Neutrophil (primary cell): ENCODE measurements at regions not wholly inside any gene's neighbourhood (a gene's known extent, or its start where the extent isn't known, plus 50 kb on each side); places are given as distances from the start of the nearest gene placed in this dataset.
"Not testable (repeated sequence)": the region's sequence is repeated elsewhere in the genome, so short reads cannot be mapped to it uniquely, and the experiment has no call there.

Source experiments
- H3K27ac ChIP-seq: fragments of 200-600 bp; sonication (generic); 2 replicates; pipeline ENCODE4 v1.5.1; 2016; ENCODE audit warnings: mild to moderate bottlenecking, moderate library complexity
- H3K27me3 ChIP-seq: fragments of 200-600 bp; sonication (generic); 2 replicates; pipeline ENCODE4 v1.6.0; 2016; ENCODE audit warnings: mild to moderate bottlenecking
- H3K36me3 ChIP-seq: fragments of 200-600 bp; sonication (generic); 2 replicates; pipeline ENCODE4 v1.5.1; 2017
- H3K4me1 ChIP-seq, 2 experiments: fragments of 200-600 bp in 1 of 2; sonication (generic) in 1 of 2; 1 replicate in 1 of 2; 2 replicates in 1 of 2; pipeline versions ENCODE4 v1.5.1 to v1.6.1; 2013 to 2016; ENCODE audit warnings: low read depth in 1 of 2, low read length in 1 of 2, mild to moderate bottlenecking in 1 of 2, moderate library complexity in 1 of 2; ENCODE audit not compliant: control insufficient read depth in 1 of 2, insufficient read depth in 1 of 2
- H3K4me3 ChIP-seq, 2 experiments: fragments of 200-600 bp in 1 of 2; sonication (generic) in 1 of 2; 1 replicate in 1 of 2; 2 replicates in 1 of 2; pipeline ENCODE4 v1.5.1; 2013 to 2016; ENCODE audit warnings: low read depth in 1 of 2, low read length in 1 of 2, mild to moderate bottlenecking in 1 of 2, moderate library complexity in 1 of 2
- H3K9me3 ChIP-seq: fragments of 200-600 bp; sonication (generic); 2 replicates; pipeline ENCODE4 v1.5.1; 2016
- TF ChIP-seq, protein P1 (sequence below): fragments of 200-600 bp; sonication (generic); IDR thresholded peaks from 2 replicates; pipeline ENCODE4 v1.5.1; 2016; ENCODE audit warnings: antibody characterized with exemption

- Histone ChIP-seq H3K36me3 (no peaks in the 10 kb centered on the region), H3K4me3 (peak overlapping the region in 1 of 2 experiments; percentile 23), H3K27me3 (no peaks in the 10 kb centered on the region), H3K27ac (peak overlapping the region; percentile 81), H3K4me1 (peaks cover 42 to 53% of the 10 kb centered on the region in 2 experiments), H3K9me3 (no peaks in the 10 kb centered on the region)
- TF ChIP-seq, protein P1, sequence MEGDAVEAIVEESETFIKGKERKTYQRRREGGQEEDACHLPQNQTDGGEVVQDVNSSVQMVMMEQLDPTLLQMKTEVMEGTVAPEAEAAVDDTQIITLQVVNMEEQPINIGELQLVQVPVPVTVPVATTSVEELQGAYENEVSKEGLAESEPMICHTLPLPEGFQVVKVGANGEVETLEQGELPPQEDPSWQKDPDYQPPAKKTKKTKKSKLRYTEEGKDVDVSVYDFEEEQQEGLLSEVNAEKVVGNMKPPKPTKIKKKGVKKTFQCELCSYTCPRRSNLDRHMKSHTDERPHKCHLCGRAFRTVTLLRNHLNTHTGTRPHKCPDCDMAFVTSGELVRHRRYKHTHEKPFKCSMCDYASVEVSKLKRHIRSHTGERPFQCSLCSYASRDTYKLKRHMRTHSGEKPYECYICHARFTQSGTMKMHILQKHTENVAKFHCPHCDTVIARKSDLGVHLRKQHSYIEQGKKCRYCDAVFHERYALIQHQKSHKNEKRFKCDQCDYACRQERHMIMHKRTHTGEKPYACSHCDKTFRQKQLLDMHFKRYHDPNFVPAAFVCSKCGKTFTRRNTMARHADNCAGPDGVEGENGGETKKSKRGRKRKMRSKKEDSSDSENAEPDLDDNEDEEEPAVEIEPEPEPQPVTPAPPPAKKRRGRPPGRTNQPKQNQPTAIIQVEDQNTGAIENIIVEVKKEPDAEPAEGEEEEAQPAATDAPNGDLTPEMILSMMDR = no peak
Observed at GRCh38 chr6:149246691-149247384, 70.7 kb upstream of the TAB2 start.

DNA sequence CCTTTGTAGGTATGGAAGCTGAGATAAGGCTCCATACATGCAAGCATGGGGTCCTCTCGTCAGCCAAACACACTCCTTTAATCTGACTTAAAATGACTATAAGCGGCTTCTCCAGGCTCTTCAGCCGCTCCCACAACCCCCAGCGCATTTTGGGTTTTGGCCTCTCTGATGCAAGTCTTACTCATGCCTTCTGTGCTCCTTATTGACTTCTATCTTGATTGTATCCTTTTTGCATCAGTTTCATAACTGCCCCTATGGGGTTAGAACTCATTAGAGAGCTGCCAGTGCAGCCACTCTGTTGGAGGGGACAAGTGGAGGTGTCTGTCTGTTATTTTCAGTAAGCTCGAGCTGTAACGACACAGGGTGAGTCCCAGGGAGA, 70.1 kb upstream of the TAB2 start:
- Histone ChIP-seq H3K36me3 (no peaks in the 10 kb centered on the region), H3K9me3 (no peaks in the 10 kb centered on the region), H3K27me3 (no peaks in the 10 kb centered on the region), H3K4me3 (no peak overlapping the region), H3K4me1 (peaks cover 42 to 53% of the 10 kb centered on the region in 2 experiments), H3K27ac (peak overlapping the region; percentile 81)
- TF ChIP-seq, protein P1 = no peak

DNA sequence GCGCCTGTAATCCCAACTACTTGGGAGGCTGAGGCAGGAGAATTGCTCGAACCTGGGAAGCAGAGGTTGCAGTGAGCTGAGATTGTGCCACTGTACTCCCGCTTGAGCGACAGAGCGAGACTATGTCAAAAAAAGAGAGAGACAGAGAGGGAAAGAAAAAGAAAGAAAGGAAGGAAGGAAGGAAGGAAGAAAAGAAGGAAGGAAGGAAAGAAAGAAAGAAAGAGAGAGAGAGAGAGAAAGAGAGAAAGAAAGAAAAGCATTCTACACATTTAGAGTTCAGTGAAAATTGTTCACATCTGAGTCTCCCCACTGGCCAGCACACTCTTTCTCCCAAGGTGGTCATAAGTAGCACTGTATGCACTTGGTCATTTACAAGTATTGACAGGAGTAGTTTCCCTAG, 69.2 kb upstream of the TAB2 start:
- not testable (repeated sequence) for H3K27me3 ChIP-seq, H3K4me3 ChIP-seq
- peak overlapping the region; percentile 81 for H3K27ac ChIP-seq

DNA sequence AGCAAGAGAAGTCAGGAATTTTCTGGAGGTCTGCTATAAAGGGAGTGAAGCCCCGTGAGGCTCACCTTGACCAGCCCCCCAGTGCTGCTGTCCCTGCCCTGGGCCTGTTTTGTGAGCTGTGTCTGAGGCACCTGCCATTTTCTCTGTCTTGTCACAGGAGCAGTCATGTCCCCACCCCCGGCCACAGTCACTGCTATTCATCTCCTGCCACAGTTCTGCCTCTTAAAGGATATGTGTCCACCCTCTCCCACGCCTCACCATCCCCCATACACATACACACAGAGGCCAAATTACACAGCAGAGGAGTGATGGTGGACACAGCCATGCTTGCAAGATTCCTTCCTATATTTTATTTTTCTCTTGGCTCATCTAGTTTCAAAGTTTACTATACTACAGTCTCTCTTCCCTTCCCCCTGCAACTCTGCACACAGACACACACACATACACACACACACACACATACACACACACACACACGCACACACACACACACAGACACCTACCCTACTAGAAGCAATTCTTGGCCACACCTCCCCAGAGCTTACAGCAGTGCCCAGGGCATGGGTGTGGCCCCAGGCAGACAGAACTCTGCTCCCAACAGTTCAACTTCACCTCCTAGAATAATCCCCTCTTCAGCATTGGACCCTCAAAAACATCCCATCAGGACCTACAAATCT, 68.7 kb upstream of the TAB2 start:
- Histone ChIP-seq H3K27ac (peak overlapping the region; percentile 77), H3K36me3 (no peaks in the 10 kb centered on the region), H3K9me3 (no peaks in the 10 kb centered on the region), H3K4me3 (peak overlapping the region; percentile 57 to 60), H3K4me1 (peaks cover 45 to 60% of the 10 kb centered on the region in 2 experiments), H3K27me3 (no peaks in the 10 kb centered on the region)
- TF ChIP-seq, protein P1 = no peak

More for the DNA sequence above, 69.2 kb upstream of the TAB2 start:
- not testable (repeated sequence) for H3K9me3 ChIP-seq, H3K36me3 ChIP-seq
- H3K4me1 ChIP-seq = peaks cover 45 to 60% of the 10 kb centered on the region in 2 experiments

GRCh38 chr6:149249370-149250357, 67.8 kb upstream of the TAB2 start:
- Histone ChIP-seq H3K36me3 (no peaks in the 10 kb centered on the region), H3K27ac (peak overlapping the region; percentile 77), H3K9me3 (no peaks in the 10 kb centered on the region), H3K4me3 (peak overlapping the region; percentile 57 to 60), H3K4me1 (peaks cover 45 to 60% of the 10 kb centered on the region in 2 experiments), H3K27me3 (no peaks in the 10 kb centered on the region)
- TF ChIP-seq, protein P1 = no peak
